ENCODE measurements at regions not wholly inside any gene's neighbourhood (a gene's known extent, or its start where the extent isn't known, plus 50 kb on each side); places are given as distances from the start of the nearest gene placed in this dataset.

DNA sequence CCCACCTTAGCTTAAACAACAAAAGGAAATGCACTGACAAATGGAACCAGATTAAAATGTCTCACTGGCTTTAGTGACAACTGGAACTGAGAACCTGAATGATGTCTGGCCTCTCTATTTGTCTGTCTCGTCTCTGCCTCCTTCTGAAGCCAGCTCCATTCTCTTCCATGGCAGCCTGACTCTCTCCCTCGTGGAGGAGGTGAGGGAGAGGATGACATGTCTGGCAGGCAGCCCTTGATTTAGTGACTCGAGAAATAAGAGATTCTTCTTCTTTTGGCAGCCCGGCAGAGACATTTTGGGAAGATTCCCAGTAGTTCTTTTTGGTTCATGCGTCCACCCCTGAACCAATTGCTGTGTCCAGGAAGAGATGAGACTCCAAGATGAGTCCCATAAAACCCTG is 131.7 kb downstream of the KLF5 start:
- no peak for DNase-seq (ENCODE audit: low read depth, low spot score)
- CTCF ChIA-PET = no interaction called here
- TF ChIP-seq CTCF (IDR thresholded peaks at IDR 0.05; ENCODE audit: insufficient read depth, low read length, missing control alignments) = no peak
- POLR2A ChIA-PET = no interaction called here
- no peak overlapping the region for H3K4me3 ChIP-seq (ENCODE audit: low read depth, low read length)

DNA sequence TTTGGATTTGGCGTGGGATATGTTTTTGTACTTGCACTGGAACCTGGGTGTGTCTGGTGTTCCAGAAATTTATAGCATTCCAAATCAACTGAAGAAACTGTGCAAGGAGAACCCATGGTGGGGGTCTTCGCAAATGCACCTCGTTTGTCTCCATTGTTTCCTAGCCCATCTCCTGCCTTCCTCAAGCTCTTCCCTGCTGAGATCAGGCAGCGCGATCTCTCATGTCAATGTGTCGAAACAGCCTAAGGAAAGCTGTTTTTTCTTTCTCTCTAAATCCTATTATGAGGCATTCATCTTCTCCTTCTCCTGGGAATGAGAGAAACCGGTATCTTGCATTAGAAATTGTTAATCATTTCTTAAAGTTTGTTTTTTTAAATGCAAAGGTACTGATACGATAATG is 131.0 kb downstream of the KLF5 start:
- no peak for TF ChIP-seq CTCF (IDR thresholded peaks at IDR 0.05; ENCODE audit: insufficient read depth, low read length, missing control alignments)
- ChIA-PET POLR2A (no interaction called here), CTCF (no interaction called here)
- DNase-seq (ENCODE audit: low read depth, low spot score) = no peak
- H3K4me3 ChIP-seq (ENCODE audit: low read depth, low read length) = no peak overlapping the region

- no peak for TF ChIP-seq CTCF (IDR thresholded peaks at IDR 0.05; ENCODE audit: insufficient read depth, low read length, missing control alignments)
- no peak overlapping the region for H3K4me3 ChIP-seq (ENCODE audit: low read depth, low read length)
- DNase-seq (ENCODE audit: low read depth, low spot score) = no peak
- CTCF ChIA-PET = no interaction called here
- POLR2A ChIA-PET = no interaction called here
Measured at GRCh38 chr13:73189362-73189761, 130.6 kb downstream of the KLF5 start.

DNA sequence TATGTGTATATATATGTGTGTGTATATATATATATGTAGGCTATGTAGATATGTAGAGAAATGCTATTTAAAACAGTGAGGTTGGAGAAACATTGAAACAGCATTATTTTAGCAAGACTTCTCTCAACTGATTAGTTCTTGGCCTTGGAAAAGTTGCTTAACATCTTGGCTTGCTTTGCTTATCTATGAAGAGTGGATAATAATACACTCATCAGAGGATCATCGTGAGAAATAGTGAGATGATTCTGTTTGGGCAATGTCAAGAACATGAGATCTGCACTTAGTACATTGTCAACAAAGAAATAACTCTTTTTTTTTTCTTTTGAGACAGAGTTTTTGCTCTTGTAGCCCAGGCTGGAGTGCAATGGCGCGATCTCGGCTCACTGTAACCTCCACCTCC is 128.3 kb downstream of the KLF5 start:
- ChIA-PET POLR2A (no interaction called here), CTCF (no interaction called here)
- DNase-seq (ENCODE audit: low read depth, low spot score) = no peak
- no peak overlapping the region for H3K4me3 ChIP-seq (ENCODE audit: low read depth, low read length)
- TF ChIP-seq CTCF (IDR thresholded peaks at IDR 0.05; ENCODE audit: insufficient read depth, low read length, missing control alignments) = no peak

DNA sequence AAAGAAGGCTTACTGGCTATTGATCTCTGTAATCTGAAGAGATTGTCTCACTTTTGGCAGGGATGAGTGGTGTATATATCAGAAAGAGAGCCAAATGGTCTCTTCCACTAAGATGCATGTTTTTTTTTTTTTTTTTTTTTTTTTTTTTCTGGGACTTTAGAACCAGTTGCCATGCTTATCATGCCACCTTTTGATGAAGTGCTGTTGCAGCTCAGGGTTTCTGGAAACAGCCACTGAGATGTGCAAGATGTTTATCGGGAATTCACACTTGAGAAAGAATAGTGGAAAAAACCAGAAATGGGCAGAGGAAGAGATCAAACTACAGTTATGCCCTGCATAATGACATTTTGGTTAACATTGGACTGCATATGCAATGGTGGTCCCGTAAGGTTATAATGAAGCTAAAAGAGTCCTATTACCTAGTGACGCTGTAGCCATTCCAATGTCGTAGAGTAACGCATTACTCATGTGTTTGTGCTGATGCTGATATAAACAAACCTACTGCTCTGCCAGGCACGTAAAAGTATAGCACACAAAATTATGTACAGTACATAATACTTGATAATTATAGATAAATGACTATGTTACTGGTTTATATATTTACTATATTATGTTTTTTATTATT is 121.0 kb downstream of the KLF5 start:
- POLR2A ChIA-PET = no interaction called here
- no peak for DNase-seq (ENCODE audit: low read depth, low spot score)
- CTCF ChIA-PET = no interaction called here
- no peak for TF ChIP-seq CTCF (IDR thresholded peaks at IDR 0.05; ENCODE audit: insufficient read depth, low read length, missing control alignments)
- no peak overlapping the region for H3K4me3 ChIP-seq (ENCODE audit: low read depth, low read length)

DNA sequence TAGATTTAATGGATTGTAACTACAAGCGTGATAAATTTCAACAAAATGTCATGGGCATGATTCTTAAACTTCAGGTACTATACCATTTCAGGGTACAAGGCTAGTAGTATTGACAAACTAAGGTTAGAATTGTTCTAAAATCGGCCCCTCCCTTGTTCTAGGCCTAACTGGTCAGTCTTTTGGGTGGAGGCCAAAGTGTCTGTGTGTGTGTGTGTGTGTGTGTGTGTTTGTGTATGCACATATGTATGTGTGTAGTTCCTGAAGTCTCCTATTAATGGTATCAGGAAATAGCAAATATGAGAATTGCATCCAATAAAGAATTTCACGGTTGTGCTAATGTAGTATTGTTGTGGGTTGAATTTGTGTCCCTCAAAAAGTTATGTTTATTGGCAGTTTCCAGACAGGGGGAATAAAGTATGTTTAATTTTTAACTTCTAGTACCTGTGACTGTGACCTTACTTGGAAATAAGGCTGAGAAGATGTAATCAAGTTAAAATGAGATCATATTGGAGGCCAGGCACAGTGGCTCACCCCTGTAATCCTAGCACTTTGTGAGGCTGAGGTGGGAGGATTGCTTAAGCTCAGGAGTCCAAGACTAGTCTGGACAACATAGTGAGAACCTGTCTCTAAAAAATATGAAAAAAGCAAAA is 119.2 kb downstream of the KLF5 start:
- no peak for TF ChIP-seq CTCF (IDR thresholded peaks at IDR 0.05; ENCODE audit: insufficient read depth, low read length, missing control alignments)
- ChIA-PET CTCF (interaction anchor here (1.3 kb wide), 1 partner anchor 13 kb away, joined by 8 read pairs; no protein-coding TSS in a partner anchor), POLR2A (no interaction called here)
- H3K4me3 ChIP-seq (ENCODE audit: low read depth, low read length) = no peak overlapping the region
- DNase-seq (ENCODE audit: low read depth, low spot score) = no peak
